ENCODE measurements at regions not wholly inside any gene's neighbourhood (a gene's known extent, or its start where the extent isn't known, plus 50 kb on each side); places are given as distances from the start of the nearest gene placed in this dataset.

DNA sequence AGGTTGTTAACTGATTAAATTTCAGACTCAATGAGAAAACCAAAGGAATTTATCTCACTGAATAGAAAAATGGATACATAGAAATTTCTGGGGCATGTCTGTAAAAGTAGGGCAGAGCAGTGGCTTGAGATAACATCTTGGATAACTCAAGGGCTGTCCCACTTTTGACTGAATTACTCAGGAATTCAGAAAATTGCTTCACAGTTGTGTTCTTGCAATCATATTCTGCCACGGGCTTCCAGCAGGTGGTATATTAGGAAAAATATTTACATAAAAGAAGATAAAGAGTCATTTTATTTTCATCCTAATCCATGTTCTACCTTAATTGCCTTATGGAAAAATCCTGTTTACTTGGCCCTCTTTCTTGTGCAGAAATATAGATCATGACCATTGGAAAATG is 156.4 kb upstream of the AKIRIN2 start:
- TF ChIP-seq, protein P1, sequence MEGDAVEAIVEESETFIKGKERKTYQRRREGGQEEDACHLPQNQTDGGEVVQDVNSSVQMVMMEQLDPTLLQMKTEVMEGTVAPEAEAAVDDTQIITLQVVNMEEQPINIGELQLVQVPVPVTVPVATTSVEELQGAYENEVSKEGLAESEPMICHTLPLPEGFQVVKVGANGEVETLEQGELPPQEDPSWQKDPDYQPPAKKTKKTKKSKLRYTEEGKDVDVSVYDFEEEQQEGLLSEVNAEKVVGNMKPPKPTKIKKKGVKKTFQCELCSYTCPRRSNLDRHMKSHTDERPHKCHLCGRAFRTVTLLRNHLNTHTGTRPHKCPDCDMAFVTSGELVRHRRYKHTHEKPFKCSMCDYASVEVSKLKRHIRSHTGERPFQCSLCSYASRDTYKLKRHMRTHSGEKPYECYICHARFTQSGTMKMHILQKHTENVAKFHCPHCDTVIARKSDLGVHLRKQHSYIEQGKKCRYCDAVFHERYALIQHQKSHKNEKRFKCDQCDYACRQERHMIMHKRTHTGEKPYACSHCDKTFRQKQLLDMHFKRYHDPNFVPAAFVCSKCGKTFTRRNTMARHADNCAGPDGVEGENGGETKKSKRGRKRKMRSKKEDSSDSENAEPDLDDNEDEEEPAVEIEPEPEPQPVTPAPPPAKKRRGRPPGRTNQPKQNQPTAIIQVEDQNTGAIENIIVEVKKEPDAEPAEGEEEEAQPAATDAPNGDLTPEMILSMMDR (IDR thresholded peaks at IDR 0.05), result no peak
- no peak for TF ChIP-seq ZFX (IDR thresholded peaks at IDR 0.05; ENCODE audit: borderline replicate concordance)
